ENCODE measurements at regions not wholly inside any gene's neighbourhood (a gene's known extent, or its start where the extent isn't known, plus 50 kb on each side); places are given as distances from the start of the nearest gene placed in this dataset.
"Not testable (repeated sequence)": the region's sequence is repeated elsewhere in the genome, so short reads cannot be mapped to it uniquely, and the experiment has no call there.

- TF ChIP-seq CTCF (optimal IDR thresholded peaks at IDR 0.05 in 1 of 3, IDR thresholded peaks at IDR 0.05 in 1 of 3, conservative IDR thresholded peaks at IDR 0.05 in 1 of 3; ENCODE audit: extremely low read depth in 1 of 3, insufficient read depth in 2 of 3, low read length in 3 of 3); EZH2 (IDR thresholded peaks at IDR 0.05; ENCODE audit: low read length): not testable (repeated sequence)
Measured at GRCh38 chr7:119914119-119914518, 358.9 kb upstream of the KCND2 start.

Data from keratinocyte (primary cell).